MM.1S (cell line): ENCODE measurements at regions not wholly inside any gene's neighbourhood (a gene's known extent, or its start where the extent isn't known, plus 50 kb on each side); places are given as distances from the start of the nearest gene placed in this dataset.

Source experiments
- DNase-seq: peaks from one replicate; pipeline ENCODE4 v3.0.0-alpha.2; 2015
- H2AFZ ChIP-seq: fragments of 300-600 bp; sonication (generic); 2 replicates; pipeline ENCODE4 v1.6.0; 2016; ENCODE audit warnings: antibody characterized with exemption, low read length
- H3F3A ChIP-seq: fragments of 300-600 bp; sonication (generic); 2 replicates; pipeline ENCODE4 v1.6.1; 2016; ENCODE audit warnings: mild to moderate bottlenecking, antibody characterized with exemption, low read length, moderate library complexity, mixed read lengths; ENCODE audit not compliant: insufficient read depth
- H3K27ac ChIP-seq: fragments of 300-600 bp; sonication (generic); 2 replicates; pipeline ENCODE4 v1.5.1; 2016; ENCODE audit warnings: mild to moderate bottlenecking, low read length
- H3K27me3 ChIP-seq: fragments of 300-600 bp; sonication (generic); replicated peaks from 2 replicates; pipeline ENCODE4 v1.6.0; 2016; ENCODE audit warnings: low read length; ENCODE audit not compliant: insufficient read depth
- H3K36me3 ChIP-seq: fragments of 300-600 bp; sonication (generic); replicated peaks from 2 replicates; pipeline ENCODE4 v1.6.1; 2016; ENCODE audit warnings: mild to moderate bottlenecking, low read length, mixed read lengths; ENCODE audit not compliant: insufficient read depth
- H3K4me1 ChIP-seq: fragments of 300-600 bp; sonication (generic); 2 replicates; pipeline ENCODE4 v1.6.1; 2016; ENCODE audit warnings: low read length, mixed read lengths
- H3K4me2 ChIP-seq: fragments of 300-600 bp; sonication (generic); 2 replicates; pipeline ENCODE4 v1.6.0; 2016; ENCODE audit warnings: low read depth, low read length
- H3K4me3 ChIP-seq: fragments of 300-600 bp; sonication (generic); 2 replicates; pipeline ENCODE4 v1.5.1; 2016; ENCODE audit warnings: low read length, mixed read lengths
- H3K79me2 ChIP-seq: fragments of 300-600 bp; sonication (generic); 2 replicates; pipeline ENCODE4 v1.6.1; 2016; ENCODE audit warnings: mixed run types, low read length, mixed read lengths
- H3K9ac ChIP-seq: fragments of 300-600 bp; sonication (generic); 2 replicates; pipeline ENCODE4 v1.6.1; 2016; ENCODE audit warnings: low read length, mixed read lengths
- H3K9me2 ChIP-seq: fragments of 300-600 bp; sonication (generic); replicated peaks from 2 replicates; pipeline ENCODE4 v1.6.1; 2016; ENCODE audit warnings: mild to moderate bottlenecking, low read length, mixed read lengths; ENCODE audit not compliant: insufficient read depth
- H3K9me3 ChIP-seq: fragments of 300-600 bp; sonication (generic); replicated peaks from 2 replicates; pipeline ENCODE4 v1.6.1; 2016; ENCODE audit warnings: mild to moderate bottlenecking, low read length, mixed read lengths; ENCODE audit not compliant: insufficient read depth
- H4K20me1 ChIP-seq: fragments of 300-600 bp; sonication (generic); 2 replicates; pipeline ENCODE4 v1.6.1; 2016; ENCODE audit warnings: mild to moderate bottlenecking, low read length, moderate library complexity, mixed read lengths; ENCODE audit not compliant: insufficient read depth
- CTCF ChIP-seq: fragments of 300-600 bp; sonication (generic); IDR thresholded peaks from 2 replicates; pipeline ENCODE4 v1.5.1; 2016; ENCODE audit warnings: antibody characterized with exemption, low read length, mixed read lengths
- EZH2 ChIP-seq: fragments of 300-600 bp; sonication (generic); optimal IDR thresholded peaks from 2 replicates; pipeline ENCODE3; 2017; ENCODE audit warnings: low read depth, mild to moderate bottlenecking, antibody characterized with exemption, low read length, mixed read lengths
- EZH2phosphoT487 ChIP-seq: fragments of 300-600 bp; sonication (generic); IDR thresholded peaks from 2 replicates; pipeline ENCODE4 v1.6.1; 2018; ENCODE audit warnings: antibody characterized with exemption, low read length

GRCh38 chr22:34161431-34162123, 241.3 kb upstream of the LARGE1 start:
- no peak overlapping the region for H3K4me2 ChIP-seq
- no peaks in the 10 kb centered on the region for H4K20me1 ChIP-seq
- DNase-seq = no peak
- no peaks in the 10 kb centered on the region for H3K36me3 ChIP-seq
- no peak overlapping the region for H2AFZ ChIP-seq
- no peak overlapping the region for H3K9ac ChIP-seq
- no peak overlapping the region for H3K4me3 ChIP-seq
- H3K79me2 ChIP-seq = no peaks in the 10 kb centered on the region
- TF ChIP-seq CTCF (no peak), EZH2 (no peak), EZH2phosphoT487 (no peak)
- H3K4me1 ChIP-seq = no peaks in the 10 kb centered on the region
- H3K27ac ChIP-seq = no peak overlapping the region
- no peaks in the 10 kb centered on the region for H3K9me2 ChIP-seq
- no peaks in the 10 kb centered on the region for H3K9me3 ChIP-seq
- no peaks in the 10 kb centered on the region for H3F3A ChIP-seq
- no peaks in the 10 kb centered on the region for H3K27me3 ChIP-seq

- Histone ChIP-seq H2AFZ (no peak overlapping the region), H3K4me1 (no peaks in the 10 kb centered on the region), H3K79me2 (no peaks in the 10 kb centered on the region), H3K36me3 (no peaks in the 10 kb centered on the region), H3K27me3 (no peaks in the 10 kb centered on the region), H3K4me2 (no peak overlapping the region), H3K9ac (no peak overlapping the region), H3K9me2 (no peaks in the 10 kb centered on the region), H3K4me3 (no peak overlapping the region), H3F3A (no peaks in the 10 kb centered on the region), H3K9me3 (no peaks in the 10 kb centered on the region), H4K20me1 (no peaks in the 10 kb centered on the region), H3K27ac (no peak overlapping the region)
- TF ChIP-seq EZH2 (no peak), CTCF (no peak), EZH2phosphoT487 (no peak)
- no peak for DNase-seq
Measured at GRCh38 chr22:34198976-34199375, 278.7 kb upstream of the LARGE1 start.

GRCh38 chr22:34210301-34210700, 290.0 kb upstream of the LARGE1 start:
- Histone ChIP-seq H4K20me1 (no peaks in the 10 kb centered on the region), H3K27me3 (no peaks in the 10 kb centered on the region), H3K4me1 (no peaks in the 10 kb centered on the region), H3K4me2 (no peak overlapping the region), H3K27ac (no peak overlapping the region), H3K79me2 (no peaks in the 10 kb centered on the region), H2AFZ (no peak overlapping the region), H3K9me3 (no peaks in the 10 kb centered on the region), H3K9ac (no peak overlapping the region), H3K36me3 (no peaks in the 10 kb centered on the region), H3F3A (no peaks in the 10 kb centered on the region), H3K4me3 (no peak overlapping the region), H3K9me2 (no peaks in the 10 kb centered on the region)
- DNase-seq = no peak
- TF ChIP-seq EZH2 = no peak
- no peak for TF ChIP-seq CTCF
- TF ChIP-seq EZH2phosphoT487 = no peak
